GM18873 (cell line): ENCODE measurements at regions not wholly inside any gene's neighbourhood (a gene's known extent, or its start where the extent isn't known, plus 50 kb on each side); places are given as distances from the start of the nearest gene placed in this dataset.
"Not testable (repeated sequence)": the region's sequence is repeated elsewhere in the genome, so short reads cannot be mapped to it uniquely, and the experiment has no call there.

Source experiments
- ATAC-seq: cut with Tn5 transposase; IDR thresholded peaks from one replicate; pipeline ENCODE4 v1.9.1; 2021; ENCODE audit warnings: mild to moderate bottlenecking, moderate library complexity, moderate number of reproducible peaks; ENCODE audit not compliant: unreplicated experiment, low FRiP score

DNA sequence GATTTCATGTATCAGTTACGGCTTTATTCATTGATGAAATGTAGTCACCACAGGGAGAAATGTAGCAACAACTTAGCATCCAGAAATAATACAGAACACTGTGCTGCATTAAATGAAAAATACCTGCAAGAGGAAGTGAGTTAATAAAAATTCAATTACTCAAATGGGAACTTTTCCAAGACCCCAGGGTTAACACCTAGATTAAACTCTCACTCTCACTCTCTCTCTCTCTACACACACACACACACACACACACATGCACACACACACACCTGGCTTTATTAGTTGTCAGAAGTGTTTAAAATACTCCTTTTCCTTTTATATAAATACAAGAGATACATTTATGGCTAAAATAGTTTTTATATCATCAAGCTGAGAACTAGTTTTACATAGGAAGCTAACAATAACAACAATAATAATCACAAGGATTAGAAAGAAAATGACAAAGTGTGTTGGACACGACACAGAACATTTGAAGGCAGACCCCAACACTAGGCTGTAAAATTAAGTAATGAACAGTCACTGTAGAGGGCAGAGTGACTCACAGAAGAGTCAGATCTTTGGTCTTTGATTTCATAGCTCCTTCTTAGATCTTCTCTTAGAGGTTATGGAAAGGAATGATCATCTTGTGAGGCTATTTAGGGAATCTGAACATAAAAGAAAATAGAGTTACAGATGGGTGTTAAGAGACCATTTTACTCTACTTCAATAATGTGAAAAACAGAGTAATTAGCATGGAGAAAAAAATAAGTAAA lies 1266.0 kb upstream of the ADGRL2 start:
- no peak for ATAC-seq

DNA sequence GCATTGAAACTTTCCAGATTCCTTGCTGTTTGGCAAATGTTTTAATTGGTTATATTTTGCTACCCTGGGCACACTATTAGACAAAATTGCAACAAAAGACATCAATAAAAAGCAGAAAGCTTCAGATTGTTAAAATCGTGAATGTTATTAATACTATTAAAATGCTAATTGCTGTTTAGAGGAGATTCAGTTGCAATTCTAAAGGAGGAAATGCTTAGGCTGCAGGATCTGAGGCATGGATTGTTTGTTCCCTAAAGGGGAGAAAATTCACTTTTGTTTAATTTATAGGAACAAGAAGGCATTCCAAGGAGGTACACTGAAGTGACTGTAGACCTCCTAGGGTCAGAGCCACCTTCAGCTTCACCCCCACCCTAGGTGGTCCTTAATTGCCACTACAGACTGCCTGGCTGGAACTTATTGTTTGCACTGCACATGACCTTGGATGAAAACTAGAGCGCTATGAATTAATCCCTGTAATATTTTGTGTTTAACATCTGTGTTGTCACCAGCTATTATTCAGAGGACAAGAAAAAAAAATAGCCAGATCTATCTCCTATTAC lies 1266.9 kb upstream of the ADGRL2 start:
- ATAC-seq, result no peak

GRCh38 chr1:80533093-80533492 lies 1267.6 kb upstream of the ADGRL2 start:
- no peak for ATAC-seq

GRCh38 chr1:80531182-80531581 lies 1269.6 kb upstream of the ADGRL2 start:
- no peak for ATAC-seq

DNA sequence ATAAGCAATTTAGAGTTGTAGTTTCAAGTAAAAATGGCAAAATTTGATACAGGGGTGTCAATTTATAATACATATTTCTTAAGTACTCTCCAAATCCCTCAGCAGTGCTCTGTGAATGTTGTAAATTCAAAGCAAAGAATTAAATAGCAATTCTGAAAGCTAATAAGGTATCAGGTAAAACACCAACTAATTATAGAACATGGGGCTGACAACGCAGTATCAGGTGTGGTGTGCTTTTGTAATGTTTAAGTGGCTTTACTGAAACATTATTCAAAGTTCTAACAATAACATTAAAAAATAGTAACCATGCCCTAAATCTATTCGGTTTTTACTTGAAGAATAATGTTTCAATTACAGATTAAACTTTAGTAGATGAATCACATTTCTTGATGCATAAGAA lies 1271.2 kb upstream of the ADGRL2 start:
- no peak for ATAC-seq

DNA sequence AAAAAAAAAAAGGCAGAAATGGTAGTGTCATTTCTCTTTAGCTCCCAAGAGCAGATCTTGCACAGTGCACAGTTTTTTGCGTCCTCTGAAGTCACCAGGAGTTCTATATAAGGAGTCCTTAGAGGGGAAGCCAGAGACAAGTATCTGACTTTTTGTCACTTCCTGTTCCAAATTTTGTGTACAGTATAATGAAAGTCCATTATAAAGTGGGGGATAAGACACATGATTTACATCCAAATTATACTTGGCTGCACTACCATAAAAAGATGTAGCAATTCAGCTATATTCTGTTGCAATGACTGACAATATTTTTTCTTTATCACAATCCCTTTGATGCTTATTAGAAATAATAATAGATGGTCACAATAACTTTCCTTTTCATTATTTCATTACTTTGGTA lies 1276.9 kb upstream of the ADGRL2 start:
- ATAC-seq, result no peak

DNA sequence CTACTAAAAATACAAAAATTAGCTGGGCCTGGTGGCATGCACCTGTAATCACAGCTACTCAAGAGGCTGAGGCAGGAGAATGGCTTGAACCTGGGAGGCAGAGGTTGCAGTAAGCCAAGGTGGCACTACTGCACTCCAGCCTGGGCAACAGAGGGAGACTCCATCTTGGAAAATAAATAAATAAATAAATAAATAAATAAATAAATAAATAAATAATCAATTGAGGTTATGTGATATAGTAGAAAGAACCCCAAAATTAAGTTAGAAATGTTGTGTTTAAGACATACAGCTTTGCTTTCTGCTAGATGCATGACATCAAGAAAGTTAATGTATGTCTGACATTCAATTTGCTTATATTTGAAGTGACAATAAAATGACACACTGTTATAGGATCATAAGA lies 1277.7 kb upstream of the ADGRL2 start:
- ATAC-seq, result not testable (repeated sequence)

DNA sequence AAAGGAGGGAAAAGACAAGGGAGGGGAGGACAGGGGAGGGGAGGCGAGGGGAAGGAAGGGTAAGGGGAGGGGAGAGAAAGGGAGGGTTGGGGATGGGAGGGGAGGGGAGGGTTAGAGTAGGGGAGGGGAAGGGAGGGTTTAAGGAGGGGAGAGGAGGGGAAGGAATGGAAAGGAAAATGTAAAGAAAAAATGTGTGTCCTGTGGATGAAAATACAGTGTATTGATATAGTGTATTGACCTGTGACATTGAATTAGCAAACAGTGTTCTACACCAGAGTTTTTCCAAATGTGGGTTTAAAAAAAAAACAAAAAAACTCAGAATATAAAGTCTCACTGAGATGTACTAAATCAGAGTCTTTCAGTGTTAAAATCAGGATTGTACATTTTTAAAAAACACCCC lies 1279.8 kb upstream of the ADGRL2 start:
- no peak for ATAC-seq

DNA sequence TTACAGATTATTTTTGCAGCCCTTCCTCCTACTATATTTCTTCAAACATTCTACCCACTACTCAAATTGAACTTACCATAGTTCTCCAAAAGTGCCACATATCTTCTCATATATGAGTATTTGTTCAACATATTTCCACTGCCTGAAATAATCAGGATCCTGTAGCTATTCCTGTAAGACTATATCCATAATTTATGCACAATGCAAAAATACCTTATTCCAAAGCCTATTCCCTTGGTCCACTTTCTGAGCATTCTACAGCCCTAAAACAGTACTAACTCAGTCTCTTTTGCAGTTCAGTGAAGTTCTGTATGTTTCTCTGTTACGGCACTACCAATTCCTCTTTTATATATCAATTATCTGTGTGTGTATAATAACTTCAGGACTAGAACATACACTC lies 1283.7 kb upstream of the ADGRL2 start:
- ATAC-seq, result no peak

DNA sequence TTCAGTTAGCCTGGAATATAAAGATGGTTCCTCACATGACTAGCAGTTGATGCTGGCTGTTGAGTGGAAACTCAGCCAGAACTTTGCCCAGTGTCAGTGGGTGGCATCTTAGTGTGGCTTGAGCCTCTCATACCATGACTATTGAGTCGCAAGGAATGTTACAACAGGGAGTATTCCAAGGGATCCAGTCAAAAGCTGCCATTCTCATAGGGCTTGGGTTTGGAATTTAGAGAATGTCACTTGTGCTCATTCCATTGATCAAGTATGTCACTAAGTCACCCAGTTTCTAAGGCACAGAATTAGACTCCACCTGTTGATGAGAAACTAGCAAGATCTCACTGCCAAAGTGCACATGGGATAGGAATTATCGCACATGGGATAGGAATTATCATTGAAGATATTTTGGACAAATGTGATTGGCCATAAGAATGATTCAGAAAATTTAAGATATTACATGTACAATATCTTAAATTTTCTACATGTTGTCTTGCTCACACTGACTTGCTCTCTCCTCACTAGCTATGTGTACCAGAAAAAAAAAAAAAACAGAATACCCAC lies 1290.7 kb upstream of the ADGRL2 start:
- ATAC-seq, result no peak

- ATAC-seq, result no peak
Observed at GRCh38 chr1:80506216-80506615, 1294.5 kb upstream of the ADGRL2 start.

GRCh38 chr1:80498673-80499072 lies 1302.1 kb upstream of the ADGRL2 start:
- no peak for ATAC-seq

DNA sequence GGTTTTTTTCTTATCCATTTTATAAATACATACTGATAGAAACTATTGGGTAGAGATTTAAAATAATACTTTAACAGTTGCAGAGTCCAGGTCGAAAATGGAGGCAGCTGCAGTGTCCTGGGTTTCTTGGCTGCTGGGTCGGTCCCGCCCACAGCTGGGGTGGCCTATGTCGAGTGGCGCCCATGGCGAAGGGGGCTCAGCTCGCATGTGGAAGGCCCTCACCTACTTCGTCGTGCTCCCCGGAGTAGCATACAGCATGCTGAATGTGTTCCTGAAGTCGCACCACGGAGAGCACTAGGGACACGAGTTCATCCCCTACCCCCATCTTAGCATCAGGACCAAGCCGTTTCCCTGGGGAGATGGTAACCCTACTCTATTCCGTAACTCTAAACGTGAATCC lies 1304.9 kb upstream of the ADGRL2 start:
- no peak for ATAC-seq

- ATAC-seq, result no peak
Observed at GRCh38 chr1:80472145-80472544, 1328.6 kb upstream of the ADGRL2 start.

- no peak for ATAC-seq
Observed at GRCh38 chr1:80468356-80468755, 1332.4 kb upstream of the ADGRL2 start.

GRCh38 chr1:80462006-80462405 lies 1338.7 kb upstream of the ADGRL2 start:
- no peak for ATAC-seq

DNA sequence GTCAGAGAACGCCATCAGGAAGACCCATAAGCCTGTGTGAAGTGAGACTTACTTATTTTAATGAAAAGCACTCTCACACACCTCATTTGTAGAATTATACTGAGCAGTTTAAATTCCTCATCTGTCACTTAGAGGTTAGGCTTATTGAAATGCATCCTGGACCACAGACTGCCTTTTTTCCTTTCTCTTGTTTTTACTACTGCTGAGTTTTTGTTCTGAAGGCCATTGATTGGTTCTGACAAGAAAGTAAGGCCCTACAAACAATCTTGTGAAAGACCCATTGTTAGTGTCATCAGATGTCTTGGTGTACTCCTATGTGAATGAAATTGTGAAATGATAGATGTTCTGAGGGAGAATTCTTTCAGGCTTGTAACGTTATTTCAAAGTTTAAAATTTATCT lies 1343.3 kb upstream of the ADGRL2 start:
- ATAC-seq, result no peak

- ATAC-seq, result no peak
Observed at GRCh38 chr1:80453775-80454174, 1347.0 kb upstream of the ADGRL2 start.

DNA sequence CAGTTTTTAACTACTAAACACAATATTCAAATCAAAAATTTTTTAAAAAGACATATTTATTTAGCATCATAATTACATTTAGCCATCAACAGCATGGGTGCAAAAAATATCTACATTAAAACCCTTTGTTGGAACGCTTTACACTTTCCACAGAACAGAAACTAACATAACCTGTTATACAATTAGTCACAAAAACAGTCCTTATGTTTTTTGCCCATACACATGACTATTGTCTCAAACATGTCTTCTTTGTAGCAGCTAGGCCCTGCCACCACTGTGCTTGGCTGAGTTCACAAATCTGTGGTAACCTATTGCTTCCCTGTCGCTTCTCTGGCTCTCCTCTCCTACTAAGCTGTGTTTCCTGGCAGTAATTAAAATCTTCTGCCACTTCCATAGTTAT lies 1350.0 kb upstream of the ADGRL2 start:
- ATAC-seq, result no peak

DNA sequence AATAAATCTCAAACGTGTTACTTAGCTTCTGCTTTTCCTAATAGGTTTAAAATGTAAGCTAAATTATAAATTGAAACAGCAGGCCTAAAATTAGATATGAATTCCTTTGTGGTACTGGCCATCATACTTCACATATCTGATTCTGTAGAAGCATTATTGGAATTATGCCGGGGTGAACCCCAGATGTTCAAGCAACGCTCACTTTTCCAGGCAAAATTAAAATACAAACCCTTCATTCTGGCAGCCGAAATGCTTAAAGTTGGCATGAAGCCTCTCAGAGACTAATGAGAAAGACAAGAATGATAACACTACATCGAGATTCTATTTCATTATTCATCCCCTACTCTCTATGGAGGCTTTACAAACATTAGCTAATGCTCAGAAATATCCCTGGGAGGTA lies 1352.7 kb upstream of the ADGRL2 start:
- ATAC-seq, result no peak

DNA sequence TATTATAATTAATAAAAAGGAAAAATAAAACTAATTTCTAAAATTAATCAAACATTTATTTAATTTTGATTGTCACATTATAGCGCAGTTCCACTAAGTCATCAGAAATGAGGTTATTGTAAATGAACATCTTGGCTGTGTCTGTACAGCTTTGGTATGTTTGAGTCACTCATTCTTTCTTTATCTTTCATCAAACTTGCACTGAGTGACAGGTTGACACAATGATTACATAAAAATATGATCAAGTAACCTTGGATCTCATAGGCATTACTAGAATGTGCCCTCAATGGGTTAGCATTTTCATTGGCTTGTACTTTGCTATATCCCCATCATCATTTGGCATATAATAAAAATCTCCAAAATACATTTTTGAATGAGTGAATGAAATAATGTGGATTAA lies 1353.2 kb upstream of the ADGRL2 start:
- ATAC-seq, result no peak

- ATAC-seq, result no peak
Observed at GRCh38 chr1:80445033-80445432, 1355.7 kb upstream of the ADGRL2 start.
